ENCODE measurements at regions not wholly inside any gene's neighbourhood (a gene's known extent, or its start where the extent isn't known, plus 50 kb on each side); places are given as distances from the start of the nearest gene placed in this dataset.
"Not testable (repeated sequence)": the region's sequence is repeated elsewhere in the genome, so short reads cannot be mapped to it uniquely, and the experiment has no call there.

- H3K9me3 Mint-ChIP-seq; H3K4me1 Mint-ChIP-seq; H3K4me3 ChIP-seq (ENCODE audit: low read length); H3K27ac ChIP-seq (ENCODE audit: low read depth, low read length); DNase-seq; H3K27me3 ChIP-seq (ENCODE audit: insufficient read depth, low read length, poor library complexity, severe bottlenecking); H3K27me3 Mint-ChIP-seq; H3K36me3 ChIP-seq (ENCODE audit: insufficient read depth, low read length); H3K4me1 ChIP-seq (ENCODE audit: insufficient read depth, low read length); POLR2A ChIA-PET; CTCF ChIA-PET; H3K9me3 ChIP-seq (ENCODE audit: low read length); H3K4me3 Mint-ChIP-seq; H3K27ac Mint-ChIP-seq; H3K36me3 Mint-ChIP-seq: not testable (repeated sequence)
These were observed 2704.4 kb upstream of the TPTE start for GRCh38 chr21:7817013-7817412.

- H3K4me1 Mint-ChIP-seq; H3K36me3 ChIP-seq (ENCODE audit: insufficient read depth, low read length); H3K4me3 Mint-ChIP-seq; H3K27ac Mint-ChIP-seq; H3K9me3 ChIP-seq (ENCODE audit: low read length); H3K27me3 Mint-ChIP-seq; H3K9me3 Mint-ChIP-seq; H3K27me3 ChIP-seq (ENCODE audit: insufficient read depth, low read length, poor library complexity, severe bottlenecking); H3K4me1 ChIP-seq (ENCODE audit: insufficient read depth, low read length); H3K27ac ChIP-seq (ENCODE audit: low read depth, low read length); POLR2A ChIA-PET; CTCF ChIA-PET; H3K36me3 Mint-ChIP-seq; DNase-seq; H3K4me3 ChIP-seq (ENCODE audit: low read length): not testable (repeated sequence)
These were observed 2702.1 kb upstream of the TPTE start for GRCh38 chr21:7819301-7819700.

- H3K27ac ChIP-seq (ENCODE audit: low read depth, low read length); H3K27ac Mint-ChIP-seq; DNase-seq; H3K4me3 Mint-ChIP-seq; H3K27me3 ChIP-seq (ENCODE audit: insufficient read depth, low read length, poor library complexity, severe bottlenecking); H3K27me3 Mint-ChIP-seq; H3K4me3 ChIP-seq (ENCODE audit: low read length); H3K9me3 ChIP-seq (ENCODE audit: low read length); CTCF ChIA-PET; H3K4me1 ChIP-seq (ENCODE audit: insufficient read depth, low read length); POLR2A ChIA-PET; H3K9me3 Mint-ChIP-seq; H3K4me1 Mint-ChIP-seq; H3K36me3 Mint-ChIP-seq; H3K36me3 ChIP-seq (ENCODE audit: insufficient read depth, low read length): not testable (repeated sequence)
These were observed 2695.8 kb upstream of the TPTE start for GRCh38 chr21:7825627-7826026.

- H3K36me3 ChIP-seq (ENCODE audit: insufficient read depth, low read length); H3K4me3 Mint-ChIP-seq; H3K4me1 ChIP-seq (ENCODE audit: insufficient read depth, low read length); H3K36me3 Mint-ChIP-seq; H3K27ac Mint-ChIP-seq; DNase-seq; H3K4me1 Mint-ChIP-seq; H3K27ac ChIP-seq (ENCODE audit: low read depth, low read length); H3K27me3 Mint-ChIP-seq; H3K9me3 ChIP-seq (ENCODE audit: low read length); POLR2A ChIA-PET; CTCF ChIA-PET; H3K27me3 ChIP-seq (ENCODE audit: insufficient read depth, low read length, poor library complexity, severe bottlenecking); H3K9me3 Mint-ChIP-seq; H3K4me3 ChIP-seq (ENCODE audit: low read length): not testable (repeated sequence)
These were observed 2695.2 kb upstream of the TPTE start for GRCh38 chr21:7826174-7826573.

GRCh38 chr21:7828260-7828659 is 2693.1 kb upstream of the TPTE start:
- CTCF ChIA-PET; H3K4me3 Mint-ChIP-seq; H3K4me1 Mint-ChIP-seq; H3K4me3 ChIP-seq (ENCODE audit: low read length); POLR2A ChIA-PET; H3K27ac Mint-ChIP-seq; H3K27me3 ChIP-seq (ENCODE audit: insufficient read depth, low read length, poor library complexity, severe bottlenecking); H3K4me1 ChIP-seq (ENCODE audit: insufficient read depth, low read length); H3K9me3 ChIP-seq (ENCODE audit: low read length); H3K27ac ChIP-seq (ENCODE audit: low read depth, low read length); H3K9me3 Mint-ChIP-seq; H3K36me3 ChIP-seq (ENCODE audit: insufficient read depth, low read length); DNase-seq; H3K36me3 Mint-ChIP-seq; H3K27me3 Mint-ChIP-seq: not testable (repeated sequence)

GRCh38 chr21:7829411-7829810 is 2692.0 kb upstream of the TPTE start:
- H3K27ac Mint-ChIP-seq; H3K27ac ChIP-seq (ENCODE audit: low read depth, low read length); H3K4me3 Mint-ChIP-seq; H3K9me3 Mint-ChIP-seq; H3K36me3 ChIP-seq (ENCODE audit: insufficient read depth, low read length); CTCF ChIA-PET; H3K4me3 ChIP-seq (ENCODE audit: low read length); POLR2A ChIA-PET; H3K4me1 Mint-ChIP-seq; H3K27me3 ChIP-seq (ENCODE audit: insufficient read depth, low read length, poor library complexity, severe bottlenecking); H3K36me3 Mint-ChIP-seq; H3K9me3 ChIP-seq (ENCODE audit: low read length); H3K4me1 ChIP-seq (ENCODE audit: insufficient read depth, low read length); H3K27me3 Mint-ChIP-seq; DNase-seq: not testable (repeated sequence)

GRCh38 chr21:7837315-7837714 is 2684.1 kb upstream of the TPTE start:
- H3K36me3 ChIP-seq (ENCODE audit: insufficient read depth, low read length); H3K27me3 Mint-ChIP-seq; POLR2A ChIA-PET; H3K27me3 ChIP-seq (ENCODE audit: insufficient read depth, low read length, poor library complexity, severe bottlenecking); H3K27ac Mint-ChIP-seq; H3K9me3 Mint-ChIP-seq; H3K4me1 ChIP-seq (ENCODE audit: insufficient read depth, low read length); DNase-seq; H3K4me3 Mint-ChIP-seq; H3K4me1 Mint-ChIP-seq; H3K36me3 Mint-ChIP-seq; CTCF ChIA-PET; H3K4me3 ChIP-seq (ENCODE audit: low read length); H3K27ac ChIP-seq (ENCODE audit: low read depth, low read length); H3K9me3 ChIP-seq (ENCODE audit: low read length): not testable (repeated sequence)

GRCh38 chr21:7853426-7853825 is 2668.0 kb upstream of the TPTE start:
- CTCF ChIA-PET, H3K36me3 Mint-ChIP-seq: not testable (repeated sequence)

GRCh38 chr21:7853836-7854235 is 2667.5 kb upstream of the TPTE start:
- H3K4me1 ChIP-seq (ENCODE audit: insufficient read depth, low read length); H3K36me3 Mint-ChIP-seq; H3K36me3 ChIP-seq (ENCODE audit: insufficient read depth, low read length); H3K27ac ChIP-seq (ENCODE audit: low read depth, low read length); H3K27ac Mint-ChIP-seq; H3K27me3 ChIP-seq (ENCODE audit: insufficient read depth, low read length, poor library complexity, severe bottlenecking); H3K27me3 Mint-ChIP-seq; H3K4me3 ChIP-seq (ENCODE audit: low read length); H3K4me3 Mint-ChIP-seq; H3K9me3 Mint-ChIP-seq; H3K4me1 Mint-ChIP-seq; DNase-seq; H3K9me3 ChIP-seq (ENCODE audit: low read length); CTCF ChIA-PET; POLR2A ChIA-PET: not testable (repeated sequence)

More at GRCh38 chr21:7853426-7853825, 2668.0 kb upstream of the TPTE start:
- H3K9me3 Mint-ChIP-seq; POLR2A ChIA-PET; H3K9me3 ChIP-seq (ENCODE audit: low read length); H3K4me3 Mint-ChIP-seq; H3K4me3 ChIP-seq (ENCODE audit: low read length); H3K4me1 ChIP-seq (ENCODE audit: insufficient read depth, low read length); H3K27ac ChIP-seq (ENCODE audit: low read depth, low read length); H3K36me3 ChIP-seq (ENCODE audit: insufficient read depth, low read length); H3K27me3 Mint-ChIP-seq; H3K4me1 Mint-ChIP-seq; H3K27me3 ChIP-seq (ENCODE audit: insufficient read depth, low read length, poor library complexity, severe bottlenecking); DNase-seq; H3K27ac Mint-ChIP-seq: not testable (repeated sequence)

Data from CD8-positive, alpha-beta memory T cell (primary cell).